ENCODE measurements at regions not wholly inside any gene's neighbourhood (a gene's known extent, or its start where the extent isn't known, plus 50 kb on each side); places are given as distances from the start of the nearest gene placed in this dataset.

DNA sequence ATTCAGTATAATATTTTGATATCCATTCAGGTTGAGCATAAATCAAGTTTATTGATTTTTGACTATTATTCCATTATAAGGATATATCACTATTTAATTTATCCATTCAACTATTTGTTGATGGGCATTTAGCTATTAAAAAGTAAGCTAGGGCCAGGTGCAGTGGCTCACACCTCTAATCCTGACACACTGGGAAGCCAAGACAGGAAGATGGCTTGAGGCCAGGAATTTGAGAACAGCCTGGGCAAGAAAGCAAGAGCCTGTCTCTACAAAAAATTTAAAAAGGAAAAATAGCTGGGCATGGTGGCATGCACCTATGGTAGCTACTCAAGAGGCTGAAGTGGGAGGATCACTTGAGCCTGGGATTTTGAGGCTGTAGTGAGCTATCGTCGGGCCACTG, 183.5 kb downstream of the HNMT start:
- TF ChIP-seq, protein P1, sequence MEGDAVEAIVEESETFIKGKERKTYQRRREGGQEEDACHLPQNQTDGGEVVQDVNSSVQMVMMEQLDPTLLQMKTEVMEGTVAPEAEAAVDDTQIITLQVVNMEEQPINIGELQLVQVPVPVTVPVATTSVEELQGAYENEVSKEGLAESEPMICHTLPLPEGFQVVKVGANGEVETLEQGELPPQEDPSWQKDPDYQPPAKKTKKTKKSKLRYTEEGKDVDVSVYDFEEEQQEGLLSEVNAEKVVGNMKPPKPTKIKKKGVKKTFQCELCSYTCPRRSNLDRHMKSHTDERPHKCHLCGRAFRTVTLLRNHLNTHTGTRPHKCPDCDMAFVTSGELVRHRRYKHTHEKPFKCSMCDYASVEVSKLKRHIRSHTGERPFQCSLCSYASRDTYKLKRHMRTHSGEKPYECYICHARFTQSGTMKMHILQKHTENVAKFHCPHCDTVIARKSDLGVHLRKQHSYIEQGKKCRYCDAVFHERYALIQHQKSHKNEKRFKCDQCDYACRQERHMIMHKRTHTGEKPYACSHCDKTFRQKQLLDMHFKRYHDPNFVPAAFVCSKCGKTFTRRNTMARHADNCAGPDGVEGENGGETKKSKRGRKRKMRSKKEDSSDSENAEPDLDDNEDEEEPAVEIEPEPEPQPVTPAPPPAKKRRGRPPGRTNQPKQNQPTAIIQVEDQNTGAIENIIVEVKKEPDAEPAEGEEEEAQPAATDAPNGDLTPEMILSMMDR (IDR thresholded peaks at IDR 0.05; ENCODE audit: insufficient read depth, low read length): no peak
- TF ChIP-seq POLR2AphosphoS5 (IDR thresholded peaks at IDR 0.05; ENCODE audit: low read depth): no peak
- TF ChIP-seq, protein P2, sequence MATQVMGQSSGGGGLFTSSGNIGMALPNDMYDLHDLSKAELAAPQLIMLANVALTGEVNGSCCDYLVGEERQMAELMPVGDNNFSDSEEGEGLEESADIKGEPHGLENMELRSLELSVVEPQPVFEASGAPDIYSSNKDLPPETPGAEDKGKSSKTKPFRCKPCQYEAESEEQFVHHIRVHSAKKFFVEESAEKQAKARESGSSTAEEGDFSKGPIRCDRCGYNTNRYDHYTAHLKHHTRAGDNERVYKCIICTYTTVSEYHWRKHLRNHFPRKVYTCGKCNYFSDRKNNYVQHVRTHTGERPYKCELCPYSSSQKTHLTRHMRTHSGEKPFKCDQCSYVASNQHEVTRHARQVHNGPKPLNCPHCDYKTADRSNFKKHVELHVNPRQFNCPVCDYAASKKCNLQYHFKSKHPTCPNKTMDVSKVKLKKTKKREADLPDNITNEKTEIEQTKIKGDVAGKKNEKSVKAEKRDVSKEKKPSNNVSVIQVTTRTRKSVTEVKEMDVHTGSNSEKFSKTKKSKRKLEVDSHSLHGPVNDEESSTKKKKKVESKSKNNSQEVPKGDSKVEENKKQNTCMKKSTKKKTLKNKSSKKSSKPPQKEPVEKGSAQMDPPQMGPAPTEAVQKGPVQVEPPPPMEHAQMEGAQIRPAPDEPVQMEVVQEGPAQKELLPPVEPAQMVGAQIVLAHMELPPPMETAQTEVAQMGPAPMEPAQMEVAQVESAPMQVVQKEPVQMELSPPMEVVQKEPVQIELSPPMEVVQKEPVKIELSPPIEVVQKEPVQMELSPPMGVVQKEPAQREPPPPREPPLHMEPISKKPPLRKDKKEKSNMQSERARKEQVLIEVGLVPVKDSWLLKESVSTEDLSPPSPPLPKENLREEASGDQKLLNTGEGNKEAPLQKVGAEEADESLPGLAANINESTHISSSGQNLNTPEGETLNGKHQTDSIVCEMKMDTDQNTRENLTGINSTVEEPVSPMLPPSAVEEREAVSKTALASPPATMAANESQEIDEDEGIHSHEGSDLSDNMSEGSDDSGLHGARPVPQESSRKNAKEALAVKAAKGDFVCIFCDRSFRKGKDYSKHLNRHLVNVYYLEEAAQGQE (IDR thresholded peaks at IDR 0.05; ENCODE audit: insufficient replicate concordance, low read depth): no peak

Data from HL-60 (cell line).